Pancreas (tissue), 10 donors: ENCODE measurements at regions not wholly inside any gene's neighbourhood (a gene's known extent, or its start where the extent isn't known, plus 50 kb on each side); places are given as distances from the start of the nearest gene placed in this dataset.
"Not testable (repeated sequence)": the region's sequence is repeated elsewhere in the genome, so short reads cannot be mapped to it uniquely, and the experiment has no call there.

Source experiments
- ATAC-seq, 4 donors: fragments of 200-7000 bp; cut with Tn5 transposase; one replicate each; pipeline versions ENCODE4 v1.8.0 to v1.9.1; 2020; ENCODE audit warnings: mild to moderate bottlenecking in 4 of 4, moderate library complexity in 4 of 4
- DNase-seq, 6 donors: peaks; one replicate each; pipeline ENCODE4 v3.0.0-alpha.2; 2020
- FAIRE-seq: peaks from 2 replicates; lab custom pipeline; 2012; peaks lifted over from hg19 to GRCh38; lab: Jason Lieb, UNC
- H3K27ac ChIP-seq, 4 donors: fragments of 200-600 bp; sonication (generic); 1 replicate in 3 of 4; 2 replicates in 1 of 4; pipeline versions ENCODE4 v1.5.0 to v1.8.0; 2020
- H3K27me3 ChIP-seq, 4 donors: fragments of 200-600 bp; one replicate each; pipeline ENCODE4 v1.8.0; 2021
- H3K36me3 ChIP-seq, 3 donors: fragments of 200-600 bp; sonication (generic) in 1 of 3; one replicate each; pipeline versions ENCODE4 v1.5.0 to v1.8.0; 2020 to 2021
- H3K4me1 ChIP-seq, 3 donors: fragments of 200-600 bp; one replicate each; pipeline ENCODE4 v1.8.0; 2021
- H3K4me3 ChIP-seq, 4 donors: fragments of 200-600 bp; sonication (generic) in 2 of 4; one replicate each; pipeline versions ENCODE4 v1.5.0 to v1.8.0; 2020 to 2021
- H3K9me3 ChIP-seq, 4 donors: fragments of 200-600 bp; one replicate each; pipeline ENCODE4 v1.8.0; 2021
- CTCF ChIP-seq, 4 donors: fragments of 200-600 bp; sonication (generic) in 3 of 4; IDR thresholded peaks; one replicate each; pipeline versions ENCODE4 v1.5.0 to v1.8.0; 2021; ENCODE audit warnings: antibody characterized with exemption in 4 of 4
- WGBS, 2 donors: extraction: QIAGEN DNeasy Blood & Tissue Kit; methylation state at CpG; one replicate each; pipeline ENCODE4 v1.1.7; 2013; 5-methylcytosine and 5-hydroxymethylcytosine counted together
- intact Hi-C, 3 donors: fragments of 100-400 bp; cut with DNase I; formaldehyde crosslinking; loops; one replicate each; pipeline versions ENCODE4 v1.11.1 to v1.14.2; 2022
- donor health status: healthy with polysubstance abuse.
- donor health status: DM: no; HTN: no; CAD: no; lungs with moderate emphysema.
- donor health status: DM: no; HTN: no; CAD: no.
- donor health status: control.
- donor health status: control.
- donor health status: Bipolar disorder and iron deficiency.
- donor health status: DM: yes; HTN: yes; CAD: no.
- donor health status: DM: no; HTN: no; CAD: no.
- donor health status: DM: no; HTN: no; CAD: no.
- donor health status: DM: yes; HTN: yes; CAD: no.

- TF ChIP-seq CTCF (IDR thresholded peaks at IDR 0.05), result peak in 1 of 4 donors; percentile 14
- Histone ChIP-seq H3K4me3 (no peak overlapping the region), H3K4me1 (no peaks in the 10 kb centered on the region), H3K9me3 (no peaks in the 10 kb centered on the region), H3K27ac (no peak overlapping the region), H3K27me3 (peaks cover 0 to 11% (median 0%) of the 10 kb centered on the region in 4 donors), H3K36me3 (no peaks in the 10 kb centered on the region)
- FAIRE-seq (no peak), DNase-seq (no peak), ATAC-seq (peak in 3 of 4 donors; percentile 37 to 57 (median 44))
- intact Hi-C loops, result no loop called here
- WGBS, 2 donors, result 7 to 8% methylated on average over 2 of the region's 2 CpGs
Observed at GRCh38 chrX:66731398-66731797, 92.5 kb upstream of the EDA2R start.

GRCh38 chrX:66728818-66729271 lies 90.0 kb upstream of the EDA2R start:
- H3K4me1 ChIP-seq, result no peaks in the 10 kb centered on the region
- no peaks in the 10 kb centered on the region for H3K36me3 ChIP-seq
- intact Hi-C loops, result no loop called here
- ATAC-seq (peak; percentile 90 to 96 (median 94)), FAIRE-seq (no peak), DNase-seq (peak in 4 of 6 donors; percentile 15 to 35 (median 26))
- 2 to 18% methylated on average over 21 of the region's 21 CpGs for WGBS, 2 donors
- peak overlapping the region in 2 of 4 donors; percentile 18 to 29 for H3K4me3 ChIP-seq
- H3K9me3 ChIP-seq, result no peaks in the 10 kb centered on the region
- H3K27ac ChIP-seq, result no peak overlapping the region
- peaks cover 0 to 12% (median 0%) of the 10 kb centered on the region in 4 donors for H3K27me3 ChIP-seq
- TF ChIP-seq CTCF (IDR thresholded peaks at IDR 0.05), result peak; percentile 20 to 60 (median 47)

GRCh38 chrX:66717926-66718325 lies 79.0 kb upstream of the EDA2R start:
- Histone ChIP-seq H3K9me3 (no peaks in the 10 kb centered on the region), H3K27ac (no peak overlapping the region), H3K27me3 (peaks cover 0 to 16% (median 0%) of the 10 kb centered on the region in 4 donors), H3K4me1 (no peaks in the 10 kb centered on the region), H3K36me3 (no peaks in the 10 kb centered on the region), H3K4me3 (no peak overlapping the region)
- FAIRE-seq (no peak), ATAC-seq (no peak), DNase-seq (no peak)
- WGBS, 2 donors, result 35 to 45% methylated on average over 3 of the region's 3 CpGs
- intact Hi-C loops, result no loop called here
- TF ChIP-seq CTCF (IDR thresholded peaks at IDR 0.05), result no peak

- FAIRE-seq, result no peak
- Histone ChIP-seq H3K4me3 (no peak overlapping the region), H3K9me3 (no peaks in the 10 kb centered on the region), H3K4me1 (no peaks in the 10 kb centered on the region), H3K36me3 (no peaks in the 10 kb centered on the region), H3K27ac (no peak overlapping the region), H3K27me3 (peaks cover 0 to 20% (median 1%) of the 10 kb centered on the region in 4 donors)
- no peak for DNase-seq
- TF ChIP-seq CTCF (IDR thresholded peaks at IDR 0.05), result no peak
- intact Hi-C loops, result no loop called here
- no peak for ATAC-seq
- 3 to 20% methylated on average over 1 of the region's 1 CpG for WGBS, 2 donors
Observed at GRCh38 chrX:66698273-66699204, 59.7 kb upstream of the EDA2R start.

GRCh38 chrX:66692512-66692911 lies 53.6 kb upstream of the EDA2R start:
- H3K4me3 ChIP-seq, H3K36me3 ChIP-seq, H3K27ac ChIP-seq, intact Hi-C loops, ATAC-seq, FAIRE-seq, H3K27me3 ChIP-seq, H3K9me3 ChIP-seq, H3K4me1 ChIP-seq, DNase-seq: not testable (repeated sequence)
- WGBS, 2 donors, result 61 to 65% methylated on average over 8 of the region's 8 CpGs
